ENCODE measurements at regions not wholly inside any gene's neighbourhood (a gene's known extent, or its start where the extent isn't known, plus 50 kb on each side); places are given as distances from the start of the nearest gene placed in this dataset.

DNA sequence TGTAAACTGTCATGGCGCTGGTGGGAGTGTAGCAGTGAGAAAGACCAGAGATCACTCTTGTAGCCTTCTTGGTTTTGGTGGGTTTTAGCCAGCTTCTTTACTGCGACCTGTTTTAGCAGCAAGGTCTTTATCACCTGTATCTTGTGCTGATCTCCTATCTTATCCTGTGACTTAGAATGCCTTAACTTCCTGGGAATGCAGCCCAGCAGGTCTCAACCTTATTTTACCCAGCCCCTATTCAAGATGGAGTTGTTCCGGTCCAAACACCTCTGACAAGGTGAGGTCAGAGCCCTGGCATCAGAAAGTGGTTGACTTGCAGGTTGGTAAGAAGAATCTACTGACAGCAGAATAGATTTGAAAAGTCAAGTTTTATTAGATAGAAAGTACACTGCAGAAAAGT lies 55.0 kb upstream of the MSH6 start:
- FAIRE-seq (no peak), DNase-seq (ENCODE audit: low read depth in 1 of 2, low spot score in 2 of 2) (no peak)
- Histone ChIP-seq H3K36me3 (ENCODE audit: control insufficient read depth in 2 of 4, insufficient read depth in 4 of 4, low read length in 3 of 4) (no peaks in the 10 kb centered on the region), H4K20me1 (replicated peaks in 1 of 2; ENCODE audit: control insufficient read depth in 1 of 2, insufficient read depth in 2 of 2, low read length in 2 of 2) (no peaks in the 10 kb centered on the region), H2BK5ac (ENCODE audit: low read depth, low read length) (no peak overlapping the region), H3K27ac (ENCODE audit: low read depth, low read length) (no peak overlapping the region), H4K5ac (ENCODE audit: insufficient read length, low read depth, low read length) (no peak overlapping the region), H2AFZ (ENCODE audit: low read length) (no peak overlapping the region), H3K23ac (ENCODE audit: insufficient read length) (no peak overlapping the region), H3K9ac (replicated peaks in 1 of 4; ENCODE audit: extremely low read depth in 1 of 4, low read depth in 3 of 4, low read length in 3 of 4) (no peak overlapping the region), H3K23me2 (ENCODE audit: low read depth, low read length) (no peaks in the 10 kb centered on the region), H3K14ac (ENCODE audit: insufficient read length) (no peak overlapping the region), H4K91ac (replicated peaks; ENCODE audit: insufficient read length, low read length) (no peak overlapping the region), H3K27me3 (replicated peaks in 1 of 4; ENCODE audit: control insufficient read depth in 3 of 4, extremely low read depth in 1 of 4, insufficient read depth in 3 of 4, low read length in 3 of 4) (no peaks in the 10 kb centered on the region), H2BK12ac (ENCODE audit: low read depth, low read length) (no peak overlapping the region), H2BK120ac (replicated peaks; ENCODE audit: low read depth, low read length) (no peak overlapping the region), H2AK5ac (ENCODE audit: low read depth, low read length) (no peak overlapping the region), H3K4me1 (replicated peaks in 1 of 4; ENCODE audit: control insufficient read depth in 3 of 4, insufficient read depth in 4 of 4, low read length in 3 of 4) (no peaks in the 10 kb centered on the region), H2BK20ac (ENCODE audit: low read length) (no peak overlapping the region), H2BK15ac (ENCODE audit: low read length) (no peak overlapping the region), H3K79me1 (ENCODE audit: low read depth, low read length) (no peaks in the 10 kb centered on the region), H3K4me2 (ENCODE audit: insufficient read depth in 1 of 2, low read depth in 2 of 2, low read length in 2 of 2) (no peak overlapping the region), H4K8ac (ENCODE audit: extremely low read depth, insufficient read depth, low read length) (no peak overlapping the region), H3K18ac (ENCODE audit: extremely low read depth, low read length) (no peak overlapping the region), H3K4ac (replicated peaks; ENCODE audit: insufficient read length, low read depth, low read length) (no peak overlapping the region), H3K9me3 (ENCODE audit: insufficient read depth in 2 of 2, low read depth in 1 of 2, low read length in 1 of 2) (no peaks in the 10 kb centered on the region), H3K4me3 (ENCODE audit: extremely low read depth in 1 of 4, insufficient read depth in 2 of 4, low read depth in 3 of 4, low read length in 4 of 4) (no peak overlapping the region), H3K56ac (replicated peaks; ENCODE audit: insufficient read length, low read depth, low read length) (no peak overlapping the region), H3K79me2 (ENCODE audit: control insufficient read depth in 1 of 2, insufficient read depth in 2 of 2, low read length in 2 of 2) (no peaks in the 10 kb centered on the region)
- ChIA-PET POLR2A (ENCODE audit: partially characterized antibody) (no interaction called here), CTCF (ENCODE audit: partially characterized antibody) (no interaction called here)
- WGBS, 2 experiments (ENCODE audit: extremely low coverage in 1 of 2, insufficient coverage in 1 of 2, insufficient read length in 1 of 2, insufficient replicate concordance in 2 of 2, low coverage in 1 of 2, low lambda C conversion rate in 2 of 2, missing lambda C conversion rate in 1 of 2) = 98% methylated on average over 3 of the region's 3 CpGs; no CpG with 5 or more reads in 1 of the 2 experiments
- TF ChIP-seq KDM4A (IDR thresholded peaks at IDR 0.05; ENCODE audit: low read depth, low read length, severe bottlenecking) = no peak
- no peak for TF ChIP-seq BRCA1 (IDR thresholded peaks at IDR 0.05; ENCODE audit: low read depth, low read length)
- no peak for TF ChIP-seq SAP30 (IDR thresholded peaks at IDR 0.05; ENCODE audit: insufficient read depth, insufficient replicate concordance, low read length)
- TF ChIP-seq CBX5 (IDR thresholded peaks at IDR 0.05; ENCODE audit: low read depth, low read length) = no peak
- TF ChIP-seq TCF12 (IDR thresholded peaks at IDR 0.05; ENCODE audit: low read depth, low read length) = no peak
- no peak for TF ChIP-seq RXRA (IDR thresholded peaks at IDR 0.05; ENCODE audit: insufficient read depth, low read depth, low read length)
- no peak for TF ChIP-seq MAFK (IDR thresholded peaks at IDR 0.05; ENCODE audit: low read depth, low read length)
- no peak for TF ChIP-seq CHD1 (IDR thresholded peaks at IDR 0.05; ENCODE audit: low read depth, low read length)
- TF ChIP-seq SIX5 (IDR thresholded peaks at IDR 0.05; ENCODE audit: low read depth, low read length) = no peak
- no peak for TF ChIP-seq BACH1 (IDR thresholded peaks at IDR 0.05; ENCODE audit: low read length)
- TF ChIP-seq RBBP5 (IDR thresholded peaks at IDR 0.05; ENCODE audit: borderline replicate concordance, low read depth, low read length) = no peak
- TF ChIP-seq TAF1 (IDR thresholded peaks at IDR 0.05; ENCODE audit: low read depth, low read length) = no peak
- TF ChIP-seq, protein P1, sequence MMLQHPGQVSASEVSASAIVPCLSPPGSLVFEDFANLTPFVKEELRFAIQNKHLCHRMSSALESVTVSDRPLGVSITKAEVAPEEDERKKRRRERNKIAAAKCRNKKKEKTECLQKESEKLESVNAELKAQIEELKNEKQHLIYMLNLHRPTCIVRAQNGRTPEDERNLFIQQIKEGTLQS (IDR thresholded peaks at IDR 0.05; ENCODE audit: insufficient read depth, low read depth, low read length) = no peak
- TF ChIP-seq, protein P2, sequence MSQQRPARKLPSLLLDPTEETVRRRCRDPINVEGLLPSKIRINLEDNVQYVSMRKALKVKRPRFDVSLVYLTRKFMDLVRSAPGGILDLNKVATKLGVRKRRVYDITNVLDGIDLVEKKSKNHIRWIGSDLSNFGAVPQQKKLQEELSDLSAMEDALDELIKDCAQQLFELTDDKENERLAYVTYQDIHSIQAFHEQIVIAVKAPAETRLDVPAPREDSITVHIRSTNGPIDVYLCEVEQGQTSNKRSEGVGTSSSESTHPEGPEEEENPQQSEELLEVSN (IDR thresholded peaks at IDR 0.05) = no peak
- TF ChIP-seq FOSL1 (IDR thresholded peaks at IDR 0.05; ENCODE audit: insufficient read depth, low read depth, low read length) = no peak

Measured in H1 (cell line).